GM12875 (cell line): ENCODE measurements at regions not wholly inside any gene's neighbourhood (a gene's known extent, or its start where the extent isn't known, plus 50 kb on each side); places are given as distances from the start of the nearest gene placed in this dataset.

Experiments
- H3K4me3 ChIP-seq: one replicate; pipeline ENCODE4 v1.5.1; 2011; ENCODE audit warnings: low read depth, low read length, control low read depth
- TF ChIP-seq, protein P1 (sequence below): IDR thresholded peaks from 2 replicates; pipeline ENCODE4 v1.5.1; 2011; ENCODE audit warnings: low read depth, mild to moderate bottlenecking, control low read depth, inconsistent platforms, low read length, moderate library complexity, borderline replicate concordance; ENCODE audit not compliant: insufficient read depth

DNA sequence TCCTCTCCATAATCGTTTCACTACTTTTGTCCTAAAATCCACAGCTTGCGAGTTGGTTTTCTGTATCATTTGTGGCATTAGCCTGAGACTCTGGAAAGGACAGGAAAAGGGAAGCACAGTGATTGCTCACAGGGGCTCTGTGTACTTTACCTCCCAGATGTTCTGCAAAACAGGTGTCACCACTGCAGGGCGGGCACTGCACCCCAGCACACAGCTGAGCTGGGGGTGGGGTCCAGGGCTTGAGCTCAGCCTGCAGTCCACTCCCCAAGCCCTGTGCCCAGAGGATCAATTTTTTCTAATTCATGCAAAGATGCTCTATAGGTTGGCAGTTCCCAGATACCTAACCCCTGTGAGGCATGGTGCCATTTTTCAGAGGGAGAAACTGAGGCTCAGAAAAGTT, 119.4 kb upstream of the GLI2 start:
- TF ChIP-seq, protein P1, sequence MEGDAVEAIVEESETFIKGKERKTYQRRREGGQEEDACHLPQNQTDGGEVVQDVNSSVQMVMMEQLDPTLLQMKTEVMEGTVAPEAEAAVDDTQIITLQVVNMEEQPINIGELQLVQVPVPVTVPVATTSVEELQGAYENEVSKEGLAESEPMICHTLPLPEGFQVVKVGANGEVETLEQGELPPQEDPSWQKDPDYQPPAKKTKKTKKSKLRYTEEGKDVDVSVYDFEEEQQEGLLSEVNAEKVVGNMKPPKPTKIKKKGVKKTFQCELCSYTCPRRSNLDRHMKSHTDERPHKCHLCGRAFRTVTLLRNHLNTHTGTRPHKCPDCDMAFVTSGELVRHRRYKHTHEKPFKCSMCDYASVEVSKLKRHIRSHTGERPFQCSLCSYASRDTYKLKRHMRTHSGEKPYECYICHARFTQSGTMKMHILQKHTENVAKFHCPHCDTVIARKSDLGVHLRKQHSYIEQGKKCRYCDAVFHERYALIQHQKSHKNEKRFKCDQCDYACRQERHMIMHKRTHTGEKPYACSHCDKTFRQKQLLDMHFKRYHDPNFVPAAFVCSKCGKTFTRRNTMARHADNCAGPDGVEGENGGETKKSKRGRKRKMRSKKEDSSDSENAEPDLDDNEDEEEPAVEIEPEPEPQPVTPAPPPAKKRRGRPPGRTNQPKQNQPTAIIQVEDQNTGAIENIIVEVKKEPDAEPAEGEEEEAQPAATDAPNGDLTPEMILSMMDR, result no peak
- no peak overlapping the region for H3K4me3 ChIP-seq

DNA sequence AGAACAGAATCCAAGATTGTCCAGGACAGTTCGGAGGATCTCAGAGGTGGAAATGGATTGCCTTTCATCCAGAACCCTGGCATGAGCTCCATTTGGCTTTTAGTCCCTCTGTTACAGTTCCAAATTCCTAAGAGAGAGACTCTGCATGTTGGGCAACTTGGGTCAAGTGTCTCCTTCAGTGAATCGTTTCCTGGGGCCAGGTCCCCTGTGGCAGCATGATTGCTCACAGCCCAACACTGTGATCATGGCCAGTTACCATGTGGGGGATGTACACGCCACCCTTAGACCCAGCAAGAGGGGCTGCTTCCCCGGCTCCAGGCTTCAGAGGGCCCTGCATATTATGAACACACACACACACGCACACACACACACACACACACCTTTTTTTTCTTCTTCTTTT, 118.6 kb upstream of the GLI2 start:
- H3K4me3 ChIP-seq, result no peak overlapping the region
- TF ChIP-seq, protein P1, result no peak

DNA sequence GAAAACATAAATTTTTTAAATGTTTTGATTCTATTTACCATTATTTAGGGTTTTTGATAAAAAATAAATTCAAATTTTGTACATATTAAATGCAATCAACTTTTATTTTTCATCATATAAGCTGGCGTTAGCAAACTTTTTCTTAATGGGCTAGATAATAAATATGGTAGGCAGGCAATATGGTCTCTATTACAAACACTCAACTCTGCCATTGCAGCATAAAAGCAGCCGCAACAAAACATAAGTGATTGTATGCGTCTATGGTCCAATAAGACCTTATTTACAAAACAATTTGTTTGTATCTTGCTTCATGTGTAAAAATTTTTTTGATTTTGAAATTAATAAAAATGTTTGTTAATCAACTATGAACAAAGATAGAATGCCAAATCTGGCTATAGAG, 116.8 kb upstream of the GLI2 start:
- no peak overlapping the region for H3K4me3 ChIP-seq
- TF ChIP-seq, protein P1, result no peak

DNA sequence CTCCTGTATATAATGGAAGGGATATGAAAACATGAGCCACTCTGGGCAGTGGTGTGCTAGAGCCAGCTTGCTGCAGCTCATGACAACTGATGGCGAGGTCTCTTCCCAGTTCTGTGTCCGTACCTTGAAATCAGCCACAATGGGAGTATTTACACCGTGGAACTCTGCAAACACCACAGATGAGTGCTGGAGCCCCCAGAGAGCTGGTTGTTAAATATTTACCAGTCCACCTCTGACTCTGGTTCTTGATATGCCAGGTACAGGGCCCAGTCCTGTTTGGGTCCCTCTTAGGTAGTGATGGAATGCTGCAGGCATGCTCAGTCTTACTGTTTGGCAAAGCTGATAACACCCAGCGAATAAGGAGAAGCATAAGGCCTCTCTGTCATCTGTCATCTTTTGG, 116.1 kb upstream of the GLI2 start:
- H3K4me3 ChIP-seq, result no peak overlapping the region

DNA sequence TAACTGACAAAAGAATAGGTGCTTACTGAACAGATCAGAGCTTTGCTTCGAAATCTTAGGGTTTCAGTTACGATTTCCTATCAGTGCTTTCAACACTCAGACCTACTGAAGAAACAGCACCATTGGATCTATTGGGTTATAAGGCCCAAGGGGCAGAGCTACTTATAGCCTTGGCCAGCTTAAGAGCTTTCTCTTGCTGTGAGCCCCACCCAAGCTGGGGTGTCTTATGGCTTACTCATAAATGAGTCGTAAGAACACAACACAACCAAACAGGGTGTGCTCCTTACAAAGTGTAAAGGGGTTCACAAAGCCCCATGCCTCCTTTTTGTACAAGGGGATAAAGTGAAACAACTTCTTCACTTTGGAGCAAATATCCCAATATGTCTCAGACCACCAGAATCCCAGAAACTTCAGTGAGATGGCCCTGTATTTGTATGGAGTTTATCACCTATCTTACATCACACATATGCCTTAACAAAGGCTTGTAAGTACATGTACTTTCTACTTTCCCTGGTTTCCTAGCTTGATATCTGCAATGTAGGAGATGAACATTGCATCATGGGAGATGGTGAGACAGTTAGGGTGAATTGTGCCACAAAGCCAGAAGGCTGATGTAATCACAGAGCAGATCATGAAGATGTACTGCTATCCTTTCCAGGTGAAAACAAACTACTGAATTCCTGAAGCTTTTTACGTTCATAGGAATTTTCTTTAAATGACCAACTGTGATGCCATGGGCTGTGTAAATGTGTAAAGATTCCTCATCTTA, 115.5 kb upstream of the GLI2 start:
- TF ChIP-seq, protein P1, result no peak
- H3K4me3 ChIP-seq, result no peak overlapping the region

More for the DNA sequence above, 116.1 kb upstream of the GLI2 start:
- TF ChIP-seq, protein P1, result no peak

DNA sequence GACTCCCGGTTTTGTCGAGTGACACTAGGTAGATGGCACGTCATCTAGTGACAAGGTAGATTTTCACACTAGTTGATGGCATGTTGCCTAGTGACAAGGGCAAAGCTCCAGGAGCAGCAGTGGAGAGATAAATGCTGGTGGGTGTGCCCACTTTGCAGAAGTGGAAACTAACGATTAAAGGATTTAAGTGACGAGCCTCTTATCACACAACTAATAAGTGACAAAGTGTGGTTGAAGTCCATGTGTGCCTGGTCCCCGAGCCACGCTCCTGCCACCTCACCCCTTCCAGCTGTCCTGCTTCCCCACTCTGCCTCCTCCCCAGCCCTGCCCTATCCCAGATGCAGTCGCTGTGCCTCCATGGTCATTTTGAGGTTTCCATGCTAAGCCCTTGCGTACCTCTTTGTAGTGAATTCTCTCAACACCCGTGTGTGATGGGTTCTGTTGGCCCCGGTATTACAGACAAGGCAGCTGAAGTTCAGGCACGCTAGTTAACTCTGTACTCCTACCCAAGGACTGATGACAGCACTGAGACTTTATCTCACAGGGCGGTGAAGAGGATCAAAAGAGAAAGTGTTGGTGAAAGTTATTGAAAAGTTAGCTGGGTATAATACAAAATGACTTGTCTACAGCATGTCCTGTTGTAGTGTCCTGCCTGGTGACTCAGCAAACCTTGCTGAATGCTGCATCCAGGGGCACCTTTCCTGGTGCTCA, 113.4 kb upstream of the GLI2 start:
- H3K4me3 ChIP-seq, result no peak overlapping the region
- TF ChIP-seq, protein P1, result no peak
